GM12874 (cell line): ENCODE measurements at regions not wholly inside any gene's neighbourhood (a gene's known extent, or its start where the extent isn't known, plus 50 kb on each side); places are given as distances from the start of the nearest gene placed in this dataset.

Experiments used
- CTCF ChIP-seq: IDR thresholded peaks from 2 replicates; pipeline ENCODE4 v1.5.1; 2011; ENCODE audit warnings: low read depth, mild to moderate bottlenecking, control low read depth, low read length, moderate library complexity; ENCODE audit not compliant: insufficient read depth

GRCh38 chr12:58071994-58072393 lies 130.6 kb downstream of the ATP23 start:
- no peak for TF ChIP-seq CTCF

- no peak for TF ChIP-seq CTCF
Observed at GRCh38 chr12:58074259-58074658, 132.9 kb downstream of the ATP23 start.

GRCh38 chr12:58079806-58080205 lies 138.4 kb downstream of the ATP23 start:
- no peak for TF ChIP-seq CTCF

- no peak for TF ChIP-seq CTCF
Observed at GRCh38 chr12:58081488-58081887, 140.1 kb downstream of the ATP23 start.

- TF ChIP-seq CTCF = no peak
Observed at GRCh38 chr12:58082996-58083395, 141.6 kb downstream of the ATP23 start.

GRCh38 chr12:58086006-58086405 lies 144.6 kb downstream of the ATP23 start:
- no peak for TF ChIP-seq CTCF

GRCh38 chr12:58086930-58087329 lies 145.6 kb downstream of the ATP23 start:
- no peak for TF ChIP-seq CTCF
